ENCODE measurements at regions not wholly inside any gene's neighbourhood (a gene's known extent, or its start where the extent isn't known, plus 50 kb on each side); places are given as distances from the start of the nearest gene placed in this dataset.

DNA sequence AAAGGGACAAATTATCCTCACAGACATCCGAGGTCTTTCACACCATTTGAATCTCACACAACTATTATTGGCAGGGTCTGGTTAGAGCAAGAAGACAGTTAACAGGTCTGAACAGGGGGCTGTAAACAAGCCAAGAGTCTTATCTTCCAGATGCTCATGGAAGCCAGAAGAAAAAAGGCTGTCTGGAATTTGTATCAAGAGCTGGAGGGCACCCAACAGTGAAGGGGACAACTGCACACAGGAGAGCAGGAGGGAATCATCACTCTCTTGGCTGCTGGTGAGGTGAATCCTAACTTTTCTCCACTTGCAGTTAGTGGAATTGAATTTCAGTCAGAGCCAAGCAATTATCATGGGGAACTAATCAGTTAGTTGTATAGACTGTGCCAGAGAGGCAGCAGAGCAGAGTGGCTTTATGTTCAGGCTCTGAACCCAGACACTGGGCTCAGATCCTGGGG, 880.2 kb upstream of the AUTS2 start (continued):
- TF ChIP-seq, protein P1, sequence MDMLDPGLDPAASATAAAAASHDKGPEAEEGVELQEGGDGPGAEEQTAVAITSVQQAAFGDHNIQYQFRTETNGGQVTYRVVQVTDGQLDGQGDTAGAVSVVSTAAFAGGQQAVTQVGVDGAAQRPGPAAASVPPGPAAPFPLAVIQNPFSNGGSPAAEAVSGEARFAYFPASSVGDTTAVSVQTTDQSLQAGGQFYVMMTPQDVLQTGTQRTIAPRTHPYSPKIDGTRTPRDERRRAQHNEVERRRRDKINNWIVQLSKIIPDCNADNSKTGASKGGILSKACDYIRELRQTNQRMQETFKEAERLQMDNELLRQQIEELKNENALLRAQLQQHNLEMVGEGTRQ (IDR thresholded peaks at IDR 0.05; ENCODE audit: low read length), result no peak
- no peak for TF ChIP-seq NANOG (IDR thresholded peaks at IDR 0.05; ENCODE audit: insufficient read depth, low read depth, low read length, poor library complexity, severe bottlenecking)
- TF ChIP-seq NRF1 (IDR thresholded peaks at IDR 0.05; ENCODE audit: low read depth, low read length), result no peak
- TF ChIP-seq SIX5 (IDR thresholded peaks at IDR 0.05; ENCODE audit: low read depth, low read length), result no peak
- TF ChIP-seq KDM5A (IDR thresholded peaks at IDR 0.05; ENCODE audit: low read length), result no peak

Measured in H1 (cell line).